GM23338 (cell line): ENCODE measurements at regions not wholly inside any gene's neighbourhood (a gene's known extent, or its start where the extent isn't known, plus 50 kb on each side); places are given as distances from the start of the nearest gene placed in this dataset.

ENCODE experiments used
- ATAC-seq: fragments of 200-7000 bp; cut with Tn5 transposase; 3 replicates; pipeline ENCODE4 v1.9.1; 2020
- DNase-seq: peaks from one replicate; pipeline ENCODE4 v3.0.0-alpha.2; 2015; ENCODE audit warnings: low spot score
- H2AFZ ChIP-seq: fragments of 200-600 bp; sonication (generic); 2 replicates; pipeline ENCODE4 v1.8.0; 2016; ENCODE audit warnings: antibody characterized with exemption, mild to moderate bottlenecking, moderate library complexity
- H3F3A ChIP-seq: fragments of 200-600 bp; sonication (generic); replicated peaks from 2 replicates; pipeline ENCODE4 v1.8.0; 2017; ENCODE audit warnings: antibody characterized with exemption, mixed run types, low read depth
- H3K27ac ChIP-seq: fragments of 200-600 bp; sonication (generic); 2 replicates; pipeline ENCODE4 v1.6.1; 2016; ENCODE audit warnings: low read depth
- H3K27me3 ChIP-seq: fragments of 200-600 bp; sonication (generic); 2 replicates; pipeline ENCODE4 v1.8.0; 2016; ENCODE audit warnings: mild to moderate bottlenecking, mixed run types, moderate library complexity; ENCODE audit not compliant: insufficient read depth
- H3K36me3 ChIP-seq: fragments of 200-600 bp; sonication (generic); 2 replicates; pipeline ENCODE4 v1.8.0; 2016; ENCODE audit warnings: mild to moderate bottlenecking; ENCODE audit not compliant: insufficient read depth
- H3K4me1 ChIP-seq: fragments of 200-600 bp; sonication (generic); 2 replicates; pipeline ENCODE4 v1.8.0; 2016; ENCODE audit warnings: mild to moderate bottlenecking, moderate library complexity; ENCODE audit not compliant: insufficient read depth
- H3K4me2 ChIP-seq: fragments of 200-600 bp; sonication (generic); 2 replicates; pipeline ENCODE4 v1.7.1; 2017; ENCODE audit warnings: mixed run types
- H3K4me3 ChIP-seq: fragments of 200-600 bp; sonication (generic); 2 replicates; pipeline ENCODE4 v1.6.1; 2016; ENCODE audit warnings: mixed run types
- H3K79me2 ChIP-seq: fragments of 200-600 bp; sonication (generic); replicated peaks from 2 replicates; pipeline ENCODE4 v1.8.0; 2017; ENCODE audit warnings: mild to moderate bottlenecking; ENCODE audit not compliant: insufficient read depth
- H3K9me2 ChIP-seq: fragments of 200-600 bp; sonication (generic); 2 replicates; pipeline ENCODE4 v1.8.0; 2017; ENCODE audit not compliant: insufficient read depth
- H4K20me1 ChIP-seq: fragments of 200-600 bp; sonication (generic); replicated peaks from 2 replicates; pipeline ENCODE4 v1.8.0; 2017; ENCODE audit warnings: mild to moderate bottlenecking; ENCODE audit not compliant: insufficient read depth
- H3K27ac Mint-ChIP-seq: 2 replicates; pipeline ENCODE4 v1.8.0; 2020; ENCODE audit warnings: inconsistent platforms, mild to moderate bottlenecking, moderate library complexity, mixed read lengths
- H3K27me3 Mint-ChIP-seq: 3 replicates; pipeline ENCODE4 v1.8.0; 2022; ENCODE audit warnings: low read depth, mild to moderate bottlenecking, moderate library complexity, mixed read lengths, inconsistent platforms; ENCODE audit not compliant: insufficient read depth, poor library complexity
- H3K36me3 Mint-ChIP-seq: 3 replicates; pipeline ENCODE4 v1.8.0; 2021; ENCODE audit warnings: low read depth, mild to moderate bottlenecking, inconsistent platforms, moderate library complexity, mixed read lengths
- H3K4me1 Mint-ChIP-seq: 3 replicates; pipeline ENCODE4 v1.8.0; 2020; ENCODE audit warnings: mild to moderate bottlenecking, inconsistent platforms, mixed read lengths
- H3K4me3 Mint-ChIP-seq: 3 replicates; pipeline ENCODE4 v1.8.0; 2021; ENCODE audit warnings: moderate library complexity, mild to moderate bottlenecking, inconsistent platforms, mixed read lengths
- H3K9me3 Mint-ChIP-seq: 3 replicates; pipeline ENCODE4 v1.8.0; 2020; ENCODE audit warnings: moderate library complexity, mild to moderate bottlenecking, inconsistent platforms, mixed read lengths
- CREB1 ChIP-seq: fragments of 250-450 bp; sonication (Bioruptor Pico); IDR thresholded peaks from 2 replicates; pipeline ENCODE4 v1.5.0; 2020; ENCODE audit warnings: low read depth, mild to moderate bottlenecking, moderate library complexity
- CTCF ChIP-seq, 2 experiments: fragments of 200-600 bp in 1 of 2; sonication (generic) in 1 of 2; conservative IDR thresholded peaks; 2 replicates each; pipeline versions ENCODE4 v1.5.1 to v1.6.1; 2016 to 2017; ENCODE audit warnings: antibody characterized with exemption in 2 of 2, low read depth in 2 of 2, mild to moderate bottlenecking in 2 of 2, moderate library complexity in 1 of 2
- ETS1 ChIP-seq: IDR thresholded peaks from 2 replicates; pipeline ENCODE4 v1.6.1; 2016; ENCODE audit warnings: antibody characterized with exemption
- EZH2 ChIP-seq: fragments of 200-600 bp; sonication (generic); IDR thresholded peaks from one replicate; pipeline ENCODE4 v1.8.0; 2017; ENCODE audit warnings: antibody characterized with exemption, mild to moderate bottlenecking, low read depth; ENCODE audit not compliant: unreplicated experiment
- EZH2phosphoT487 ChIP-seq: fragments of 200-600 bp; sonication (generic); IDR thresholded peaks from one replicate; pipeline ENCODE4 v1.8.1; 2018; ENCODE audit warnings: antibody characterized with exemption; ENCODE audit not compliant: unreplicated experiment
- JUNB ChIP-seq: IDR thresholded peaks from one replicate; pipeline ENCODE4 v1.6.1; 2016; ENCODE audit warnings: antibody characterized with exemption; ENCODE audit not compliant: unreplicated experiment
- NANOG ChIP-seq: IDR thresholded peaks from 2 replicates; pipeline ENCODE4 v1.6.1; 2016; ENCODE audit warnings: antibody characterized with exemption, borderline replicate concordance
- POLR2AphosphoS5 ChIP-seq: IDR thresholded peaks from 2 replicates; pipeline ENCODE4 v1.6.1; 2016; ENCODE audit warnings: antibody characterized with exemption, low read depth
- REST ChIP-seq: IDR thresholded peaks from one replicate; pipeline ENCODE4 v1.6.1; 2018; ENCODE audit warnings: antibody characterized with exemption; ENCODE audit not compliant: unreplicated experiment
- STAT1 ChIP-seq: IDR thresholded peaks from one replicate; pipeline ENCODE4 v1.6.1; 2016; ENCODE audit warnings: antibody characterized with exemption; ENCODE audit not compliant: unreplicated experiment
- ZNF462 ChIP-seq: fragments of 250-450 bp; sonication (Bioruptor Pico); IDR thresholded peaks from 2 replicates; pipeline ENCODE4 v1.5.0; 2020; ENCODE audit warnings: mild to moderate bottlenecking, moderate library complexity

- no peak overlapping the region for H3K27ac Mint-ChIP-seq
- H2AFZ ChIP-seq = peak overlapping the region; percentile 20; the same call in 1 of the 2 replicates
These were observed 231.3 kb upstream of the PITX2 start for GRCh38 chr4:110854021-110854678.

More at GRCh38 chr4:110854021-110854678, 231.3 kb upstream of the PITX2 start:
- Mint-ChIP-seq H3K27me3 (peaks cover 6% of the 10 kb centered on the region), H3K4me1 (peaks cover 4% of the 10 kb centered on the region), H3K36me3 (no peaks in the 10 kb centered on the region), H3K9me3 (no peaks in the 10 kb centered on the region), H3K4me3 (no peak overlapping the region)
- Histone ChIP-seq H3K36me3 (no peaks in the 10 kb centered on the region), H3K4me1 (no peaks in the 10 kb centered on the region), H4K20me1 (no peaks in the 10 kb centered on the region), H3K9me2 (no peaks in the 10 kb centered on the region), H3F3A (no peaks in the 10 kb centered on the region), H3K27me3 (no peaks in the 10 kb centered on the region), H3K27ac (no peak overlapping the region), H3K79me2 (no peaks in the 10 kb centered on the region), H3K4me3 (no peak overlapping the region), H3K4me2 (no peak overlapping the region)
- ATAC-seq = no peak
- TF ChIP-seq CTCF (conservative IDR thresholded peaks at IDR 0.05; ENCODE audit: low read depth in 2 of 2) = no peak
- TF ChIP-seq REST = no peak
- TF ChIP-seq NANOG = no peak
- TF ChIP-seq EZH2 = no peak
- no peak for TF ChIP-seq STAT1
- TF ChIP-seq ZNF462 (CRISPR knock-in tag) = no peak
- no peak for TF ChIP-seq EZH2phosphoT487
- no peak for TF ChIP-seq JUNB
- no peak for TF ChIP-seq CREB1 (CRISPR knock-in tag)
- no peak for TF ChIP-seq ETS1
- TF ChIP-seq POLR2AphosphoS5 = no peak
- no peak for DNase-seq
